Neural progenitor cell (in vitro differentiated cells): ENCODE measurements at regions not wholly inside any gene's neighbourhood (a gene's known extent, or its start where the extent isn't known, plus 50 kb on each side); places are given as distances from the start of the nearest gene placed in this dataset.

Experiments
- EZH2 ChIP-seq: fragments of 200-600 bp; sonication (generic); IDR thresholded peaks from 2 replicates; pipeline ENCODE4 v1.6.1; 2017; ENCODE audit warnings: antibody characterized with exemption, mild to moderate bottlenecking, moderate library complexity
- EZH2phosphoT487 ChIP-seq: fragments of 200-600 bp; sonication (generic); IDR thresholded peaks from 2 replicates; pipeline ENCODE4 v1.6.1; 2017; ENCODE audit warnings: antibody characterized with exemption
- TF ChIP-seq, protein P1 (sequence below): fragments of 200-600 bp; sonication (generic); IDR thresholded peaks from 2 replicates; pipeline ENCODE4 v1.5.1; 2017; ENCODE audit warnings: antibody characterized with exemption, mild to moderate bottlenecking

DNA sequence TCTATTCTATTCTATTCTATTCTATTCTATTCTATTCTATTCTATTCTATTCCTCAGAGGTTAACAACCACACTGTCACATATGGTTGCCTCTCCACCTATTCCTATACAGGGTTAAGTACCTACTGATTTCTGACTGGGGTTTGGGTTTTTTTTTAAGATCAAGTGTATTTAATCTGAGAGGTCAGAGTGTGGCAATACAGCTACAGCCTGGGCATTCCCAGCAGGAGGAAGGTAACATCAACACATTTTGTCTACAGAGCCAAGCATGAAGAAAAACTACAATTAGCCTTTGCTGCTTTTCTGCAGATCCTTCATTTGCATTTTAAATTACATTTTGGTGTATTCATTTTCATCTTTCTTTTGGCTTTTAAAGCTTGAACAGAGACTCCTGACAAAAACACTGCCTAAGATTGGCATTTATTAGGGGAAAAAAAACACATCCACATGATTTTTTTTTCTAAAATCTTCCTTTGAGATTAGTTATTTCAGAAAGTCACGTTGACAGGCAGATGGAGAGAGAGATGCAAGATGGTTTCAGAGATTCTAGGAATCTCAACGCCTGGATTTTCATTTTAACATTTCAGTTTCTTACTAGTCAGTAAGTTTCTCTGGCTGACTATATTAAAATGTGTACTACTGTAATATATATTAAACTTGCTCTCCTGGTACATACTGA, 255.9 kb upstream of the TET2 start:
- TF ChIP-seq, protein P1, sequence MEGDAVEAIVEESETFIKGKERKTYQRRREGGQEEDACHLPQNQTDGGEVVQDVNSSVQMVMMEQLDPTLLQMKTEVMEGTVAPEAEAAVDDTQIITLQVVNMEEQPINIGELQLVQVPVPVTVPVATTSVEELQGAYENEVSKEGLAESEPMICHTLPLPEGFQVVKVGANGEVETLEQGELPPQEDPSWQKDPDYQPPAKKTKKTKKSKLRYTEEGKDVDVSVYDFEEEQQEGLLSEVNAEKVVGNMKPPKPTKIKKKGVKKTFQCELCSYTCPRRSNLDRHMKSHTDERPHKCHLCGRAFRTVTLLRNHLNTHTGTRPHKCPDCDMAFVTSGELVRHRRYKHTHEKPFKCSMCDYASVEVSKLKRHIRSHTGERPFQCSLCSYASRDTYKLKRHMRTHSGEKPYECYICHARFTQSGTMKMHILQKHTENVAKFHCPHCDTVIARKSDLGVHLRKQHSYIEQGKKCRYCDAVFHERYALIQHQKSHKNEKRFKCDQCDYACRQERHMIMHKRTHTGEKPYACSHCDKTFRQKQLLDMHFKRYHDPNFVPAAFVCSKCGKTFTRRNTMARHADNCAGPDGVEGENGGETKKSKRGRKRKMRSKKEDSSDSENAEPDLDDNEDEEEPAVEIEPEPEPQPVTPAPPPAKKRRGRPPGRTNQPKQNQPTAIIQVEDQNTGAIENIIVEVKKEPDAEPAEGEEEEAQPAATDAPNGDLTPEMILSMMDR = no peak
- no peak for TF ChIP-seq EZH2
- no peak for TF ChIP-seq EZH2phosphoT487
